ENCODE measurements at regions not wholly inside any gene's neighbourhood (a gene's known extent, or its start where the extent isn't known, plus 50 kb on each side); places are given as distances from the start of the nearest gene placed in this dataset.

DNA sequence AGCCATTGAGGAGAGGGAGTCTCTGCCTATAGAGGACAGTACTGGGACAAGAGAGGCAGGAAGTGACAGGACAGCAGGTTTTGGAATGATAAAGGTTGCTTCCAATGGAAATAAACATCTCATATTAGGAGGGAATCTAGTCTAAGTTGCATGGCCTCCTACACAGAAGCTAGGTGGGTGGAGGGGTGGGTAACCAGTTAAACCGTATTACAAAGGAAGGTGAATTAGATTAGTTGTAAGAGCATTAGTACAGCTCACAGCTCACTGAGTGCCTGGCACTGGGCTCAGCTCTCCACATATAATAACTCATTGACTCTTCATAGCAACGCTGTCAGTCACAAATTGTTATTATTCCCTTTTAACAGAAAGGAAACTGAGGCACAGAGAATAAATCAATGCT is 468.1 kb downstream of the PTPRU start:
- DNase-seq: no peak

DNA sequence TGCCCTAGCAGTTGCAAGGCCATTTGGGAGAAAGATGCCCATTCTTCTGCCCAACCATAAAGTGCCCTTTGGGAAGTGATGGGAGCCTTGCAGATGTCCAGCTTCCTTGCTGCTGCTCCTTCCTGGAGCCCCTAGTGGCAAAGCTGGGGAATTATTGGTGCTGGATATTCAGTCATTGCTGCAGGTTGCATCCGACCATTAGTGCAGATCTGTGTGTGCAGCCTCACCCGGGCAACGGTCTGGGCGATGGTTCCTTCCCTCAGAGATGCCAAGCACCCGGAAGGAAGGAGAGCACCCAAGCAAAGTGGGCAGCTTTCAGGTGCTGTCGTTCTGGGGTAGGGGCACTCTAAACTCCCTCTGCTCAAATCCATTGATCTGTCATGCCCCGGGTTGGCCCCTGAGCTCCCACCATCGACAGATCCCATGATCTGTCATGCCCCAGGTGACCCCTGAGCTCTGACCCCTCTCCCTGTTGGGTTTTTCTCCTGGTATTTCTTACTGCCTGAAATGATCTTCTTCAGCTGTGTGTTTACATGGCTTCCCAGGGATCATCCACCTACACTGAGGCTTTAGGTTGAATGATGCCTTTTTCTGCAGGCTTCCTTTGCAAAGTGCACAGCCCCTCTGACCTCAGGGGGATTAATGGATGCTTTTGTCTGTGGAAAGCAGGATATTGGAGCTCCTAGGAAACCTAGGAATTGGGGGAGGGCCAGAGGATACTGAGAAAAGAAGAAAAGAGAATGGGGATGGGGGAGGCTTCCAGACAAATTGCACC is 467.5 kb downstream of the PTPRU start:
- no peak for DNase-seq

- no peak for DNase-seq
Measured at GRCh38 chr1:29700491-29700890, 464.2 kb downstream of the PTPRU start.

- no peak for DNase-seq
Measured at GRCh38 chr1:29698626-29699025, 462.3 kb downstream of the PTPRU start.

- DNase-seq: no peak
Measured at GRCh38 chr1:29698033-29698432, 461.7 kb downstream of the PTPRU start.

DNA sequence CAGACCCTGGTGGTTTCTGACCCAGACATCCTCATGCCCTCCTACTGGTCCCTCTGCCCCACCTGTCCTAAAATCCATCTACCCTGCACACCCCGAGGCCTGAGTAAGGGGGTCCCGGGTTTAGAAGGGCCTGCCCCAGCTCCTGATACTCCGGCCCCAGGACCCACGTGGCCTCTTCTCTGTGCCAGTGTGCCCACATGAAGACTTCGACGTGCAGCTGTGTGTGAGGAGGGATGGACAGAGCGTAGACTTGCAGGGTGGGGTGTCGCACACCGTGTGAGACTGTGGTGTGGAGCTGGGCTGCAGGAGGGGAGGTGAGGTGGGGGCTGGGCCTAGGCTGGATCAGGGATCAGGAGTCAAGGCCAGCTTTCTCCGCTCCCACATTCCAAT is 461.1 kb downstream of the PTPRU start:
- no peak for DNase-seq

DNA sequence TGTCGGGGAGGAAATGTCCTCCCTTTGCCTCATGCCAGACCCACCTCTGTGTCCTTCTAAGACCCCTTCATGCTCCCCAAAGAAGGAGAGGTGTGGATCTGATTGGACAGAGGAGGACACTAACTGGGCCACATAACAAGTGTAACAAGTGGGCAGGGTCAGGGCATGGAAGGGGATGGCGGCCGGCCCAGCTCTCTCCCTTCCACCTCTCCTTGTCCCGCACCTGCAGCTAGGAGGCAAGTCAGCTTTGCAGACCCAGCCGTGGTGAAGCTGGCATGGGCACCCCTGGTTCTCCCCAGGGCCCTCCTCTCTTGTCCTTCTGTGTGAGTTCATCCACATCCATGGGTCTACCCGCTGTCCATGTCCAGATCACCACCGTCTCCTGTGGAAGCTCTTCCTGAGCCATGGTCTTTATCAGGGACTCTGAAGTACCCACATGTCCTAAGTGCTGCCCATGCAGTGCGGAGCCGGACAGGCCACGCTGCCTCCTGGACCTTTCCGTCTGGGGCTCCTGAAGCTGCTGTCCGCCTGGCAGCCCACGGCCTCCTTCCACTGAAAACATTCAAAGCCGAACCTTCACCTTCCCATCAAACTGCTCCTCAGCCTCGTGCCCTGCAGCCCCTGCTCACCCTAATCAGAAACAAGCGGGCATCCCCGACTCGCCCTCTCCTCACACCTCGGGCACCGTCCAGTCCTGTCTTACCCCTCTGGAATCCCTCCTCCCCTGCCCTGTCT is 460.5 kb downstream of the PTPRU start:
- no peak for DNase-seq

- DNase-seq: no peak
Measured at GRCh38 chr1:29695803-29696202, 459.5 kb downstream of the PTPRU start.

GRCh38 chr1:29695036-29695435 is 458.7 kb downstream of the PTPRU start:
- DNase-seq: no peak

DNA sequence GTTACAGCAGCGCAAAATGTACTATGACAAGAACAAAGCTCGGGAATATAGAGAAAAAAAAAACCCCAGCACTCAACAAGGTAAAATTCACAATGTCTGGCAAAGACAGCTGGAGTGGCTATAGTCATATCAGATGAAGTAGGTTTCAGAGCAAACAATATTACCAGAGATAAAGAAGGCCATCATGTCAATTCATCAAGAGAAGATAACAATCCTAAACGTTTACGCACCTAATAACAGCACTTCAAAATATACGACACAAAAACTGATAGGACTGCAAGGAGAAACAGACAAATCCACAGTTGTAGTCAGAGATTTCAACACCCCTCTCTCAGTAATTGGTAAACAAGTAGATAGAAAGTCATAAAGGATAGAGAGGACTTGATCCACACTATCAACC is 455.2 kb downstream of the PTPRU start:
- DNase-seq: no peak

DNA sequence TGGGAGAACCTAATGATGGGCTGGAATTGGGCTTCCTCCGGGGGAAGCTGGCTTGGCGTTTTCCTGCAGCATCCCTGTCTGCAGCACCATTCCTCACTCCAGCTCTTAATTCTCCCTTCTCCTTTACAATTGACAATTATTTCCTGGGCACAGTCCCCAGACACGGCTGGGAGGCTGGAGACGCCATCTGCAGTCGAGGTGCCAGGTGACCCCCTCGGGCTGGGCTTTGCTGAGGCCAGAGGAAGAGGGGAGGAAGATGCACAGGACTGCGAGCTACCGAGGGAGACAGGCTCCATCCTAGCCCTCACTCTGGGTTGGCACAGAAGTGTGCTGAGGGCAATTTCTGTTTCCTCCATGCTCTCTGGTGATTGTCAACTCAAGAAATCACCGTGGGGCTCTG is 453.8 kb downstream of the PTPRU start:
- DNase-seq: no peak

GRCh38 chr1:29689372-29690030 is 453.2 kb downstream of the PTPRU start:
- no peak for DNase-seq

GRCh38 chr1:29688471-29689365 is 452.4 kb downstream of the PTPRU start:
- no peak for DNase-seq

- DNase-seq: no peak
Measured at GRCh38 chr1:29687601-29688244, 451.4 kb downstream of the PTPRU start.

DNA sequence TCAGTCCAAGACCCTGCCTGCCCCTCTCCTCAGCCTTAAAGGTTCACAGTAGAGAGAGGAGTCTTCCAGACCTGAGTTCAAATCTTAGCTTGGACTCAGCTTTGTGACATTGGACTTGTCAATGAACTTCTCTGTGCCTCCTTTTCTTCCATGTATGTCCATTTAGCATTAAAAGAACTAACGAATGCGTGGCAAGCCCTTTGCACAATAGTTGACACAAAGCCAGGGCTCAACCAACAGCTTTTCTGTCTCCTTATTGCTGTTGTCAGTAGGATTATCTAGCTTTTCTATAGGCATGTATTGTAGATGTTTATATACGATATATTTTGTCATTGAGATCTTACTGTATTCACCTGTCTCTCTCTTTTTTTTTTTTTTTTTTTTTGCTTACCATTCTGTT is 450.8 kb downstream of the PTPRU start:
- no peak for DNase-seq

GRCh38 chr1:29686012-29686930 is 449.9 kb downstream of the PTPRU start:
- no peak for DNase-seq

GRCh38 chr1:29685387-29685786 is 449.1 kb downstream of the PTPRU start:
- DNase-seq: no peak

- DNase-seq: no peak
Measured at GRCh38 chr1:29684141-29684540, 447.8 kb downstream of the PTPRU start.

DNA sequence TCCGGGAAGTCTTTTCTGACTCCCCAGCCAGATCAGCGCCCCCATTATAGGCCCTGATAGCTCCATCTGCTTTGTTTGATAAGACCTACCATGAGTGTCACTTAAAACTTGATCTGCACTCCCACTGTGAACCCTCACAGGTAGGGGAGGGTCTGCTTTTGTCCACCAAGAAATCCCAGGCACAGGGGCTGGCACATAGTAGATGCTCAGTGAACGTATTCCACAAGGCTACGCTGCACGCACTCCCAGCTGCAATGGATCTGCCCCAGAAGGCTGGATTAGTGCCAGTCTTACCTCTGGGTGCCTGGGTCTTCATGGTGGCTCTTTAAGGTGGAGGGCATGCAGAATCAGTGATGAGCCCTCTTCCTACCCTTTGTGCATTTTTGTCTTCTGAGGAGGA is 447.1 kb downstream of the PTPRU start:
- DNase-seq: no peak

GRCh38 chr1:29682919-29683295 is 446.6 kb downstream of the PTPRU start:
- no peak for DNase-seq

GRCh38 chr1:29682171-29682918 is 446.0 kb downstream of the PTPRU start:
- DNase-seq: no peak

Measured in GDM1 (cell line).